ENCODE measurements at regions not wholly inside any gene's neighbourhood (a gene's known extent, or its start where the extent isn't known, plus 50 kb on each side); places are given as distances from the start of the nearest gene placed in this dataset.

- TF ChIP-seq EZH2 (IDR thresholded peaks at IDR 0.05; ENCODE audit: borderline replicate concordance, insufficient read depth, low read depth, low read length, poor library complexity, severe bottlenecking): no peak
- TF ChIP-seq CTCF (IDR thresholded peaks at IDR 0.05): no peak
These were observed 367.5 kb downstream of the DSC3 start for GRCh38 chr18:30675072-30675471.

Measured in B cell (primary cell).